ENCODE measurements at regions not wholly inside any gene's neighbourhood (a gene's known extent, or its start where the extent isn't known, plus 50 kb on each side); places are given as distances from the start of the nearest gene placed in this dataset.

- TF ChIP-seq, protein P1, sequence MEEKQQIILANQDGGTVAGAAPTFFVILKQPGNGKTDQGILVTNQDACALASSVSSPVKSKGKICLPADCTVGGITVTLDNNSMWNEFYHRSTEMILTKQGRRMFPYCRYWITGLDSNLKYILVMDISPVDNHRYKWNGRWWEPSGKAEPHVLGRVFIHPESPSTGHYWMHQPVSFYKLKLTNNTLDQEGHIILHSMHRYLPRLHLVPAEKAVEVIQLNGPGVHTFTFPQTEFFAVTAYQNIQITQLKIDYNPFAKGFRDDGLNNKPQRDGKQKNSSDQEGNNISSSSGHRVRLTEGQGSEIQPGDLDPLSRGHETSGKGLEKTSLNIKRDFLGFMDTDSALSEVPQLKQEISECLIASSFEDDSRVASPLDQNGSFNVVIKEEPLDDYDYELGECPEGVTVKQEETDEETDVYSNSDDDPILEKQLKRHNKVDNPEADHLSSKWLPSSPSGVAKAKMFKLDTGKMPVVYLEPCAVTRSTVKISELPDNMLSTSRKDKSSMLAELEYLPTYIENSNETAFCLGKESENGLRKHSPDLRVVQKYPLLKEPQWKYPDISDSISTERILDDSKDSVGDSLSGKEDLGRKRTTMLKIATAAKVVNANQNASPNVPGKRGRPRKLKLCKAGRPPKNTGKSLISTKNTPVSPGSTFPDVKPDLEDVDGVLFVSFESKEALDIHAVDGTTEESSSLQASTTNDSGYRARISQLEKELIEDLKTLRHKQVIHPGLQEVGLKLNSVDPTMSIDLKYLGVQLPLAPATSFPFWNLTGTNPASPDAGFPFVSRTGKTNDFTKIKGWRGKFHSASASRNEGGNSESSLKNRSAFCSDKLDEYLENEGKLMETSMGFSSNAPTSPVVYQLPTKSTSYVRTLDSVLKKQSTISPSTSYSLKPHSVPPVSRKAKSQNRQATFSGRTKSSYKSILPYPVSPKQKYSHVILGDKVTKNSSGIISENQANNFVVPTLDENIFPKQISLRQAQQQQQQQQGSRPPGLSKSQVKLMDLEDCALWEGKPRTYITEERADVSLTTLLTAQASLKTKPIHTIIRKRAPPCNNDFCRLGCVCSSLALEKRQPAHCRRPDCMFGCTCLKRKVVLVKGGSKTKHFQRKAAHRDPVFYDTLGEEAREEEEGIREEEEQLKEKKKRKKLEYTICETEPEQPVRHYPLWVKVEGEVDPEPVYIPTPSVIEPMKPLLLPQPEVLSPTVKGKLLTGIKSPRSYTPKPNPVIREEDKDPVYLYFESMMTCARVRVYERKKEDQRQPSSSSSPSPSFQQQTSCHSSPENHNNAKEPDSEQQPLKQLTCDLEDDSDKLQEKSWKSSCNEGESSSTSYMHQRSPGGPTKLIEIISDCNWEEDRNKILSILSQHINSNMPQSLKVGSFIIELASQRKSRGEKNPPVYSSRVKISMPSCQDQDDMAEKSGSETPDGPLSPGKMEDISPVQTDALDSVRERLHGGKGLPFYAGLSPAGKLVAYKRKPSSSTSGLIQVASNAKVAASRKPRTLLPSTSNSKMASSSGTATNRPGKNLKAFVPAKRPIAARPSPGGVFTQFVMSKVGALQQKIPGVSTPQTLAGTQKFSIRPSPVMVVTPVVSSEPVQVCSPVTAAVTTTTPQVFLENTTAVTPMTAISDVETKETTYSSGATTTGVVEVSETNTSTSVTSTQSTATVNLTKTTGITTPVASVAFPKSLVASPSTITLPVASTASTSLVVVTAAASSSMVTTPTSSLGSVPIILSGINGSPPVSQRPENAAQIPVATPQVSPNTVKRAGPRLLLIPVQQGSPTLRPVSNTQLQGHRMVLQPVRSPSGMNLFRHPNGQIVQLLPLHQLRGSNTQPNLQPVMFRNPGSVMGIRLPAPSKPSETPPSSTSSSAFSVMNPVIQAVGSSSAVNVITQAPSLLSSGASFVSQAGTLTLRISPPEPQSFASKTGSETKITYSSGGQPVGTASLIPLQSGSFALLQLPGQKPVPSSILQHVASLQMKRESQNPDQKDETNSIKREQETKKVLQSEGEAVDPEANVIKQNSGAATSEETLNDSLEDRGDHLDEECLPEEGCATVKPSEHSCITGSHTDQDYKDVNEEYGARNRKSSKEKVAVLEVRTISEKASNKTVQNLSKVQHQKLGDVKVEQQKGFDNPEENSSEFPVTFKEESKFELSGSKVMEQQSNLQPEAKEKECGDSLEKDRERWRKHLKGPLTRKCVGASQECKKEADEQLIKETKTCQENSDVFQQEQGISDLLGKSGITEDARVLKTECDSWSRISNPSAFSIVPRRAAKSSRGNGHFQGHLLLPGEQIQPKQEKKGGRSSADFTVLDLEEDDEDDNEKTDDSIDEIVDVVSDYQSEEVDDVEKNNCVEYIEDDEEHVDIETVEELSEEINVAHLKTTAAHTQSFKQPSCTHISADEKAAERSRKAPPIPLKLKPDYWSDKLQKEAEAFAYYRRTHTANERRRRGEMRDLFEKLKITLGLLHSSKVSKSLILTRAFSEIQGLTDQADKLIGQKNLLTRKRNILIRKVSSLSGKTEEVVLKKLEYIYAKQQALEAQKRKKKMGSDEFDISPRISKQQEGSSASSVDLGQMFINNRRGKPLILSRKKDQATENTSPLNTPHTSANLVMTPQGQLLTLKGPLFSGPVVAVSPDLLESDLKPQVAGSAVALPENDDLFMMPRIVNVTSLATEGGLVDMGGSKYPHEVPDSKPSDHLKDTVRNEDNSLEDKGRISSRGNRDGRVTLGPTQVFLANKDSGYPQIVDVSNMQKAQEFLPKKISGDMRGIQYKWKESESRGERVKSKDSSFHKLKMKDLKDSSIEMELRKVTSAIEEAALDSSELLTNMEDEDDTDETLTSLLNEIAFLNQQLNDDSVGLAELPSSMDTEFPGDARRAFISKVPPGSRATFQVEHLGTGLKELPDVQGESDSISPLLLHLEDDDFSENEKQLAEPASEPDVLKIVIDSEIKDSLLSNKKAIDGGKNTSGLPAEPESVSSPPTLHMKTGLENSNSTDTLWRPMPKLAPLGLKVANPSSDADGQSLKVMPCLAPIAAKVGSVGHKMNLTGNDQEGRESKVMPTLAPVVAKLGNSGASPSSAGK (IDR thresholded peaks at IDR 0.05): no peak
- no peak for TF ChIP-seq ELF4 (CRISPR knock-in tag; IDR thresholded peaks at IDR 0.05)
- peak; percentile 51; the same call in 1 of the 2 replicates for TF ChIP-seq ZBTB40 (IDR thresholded peaks at IDR 0.05)
- no peak for TF ChIP-seq ZBTB40 (CRISPR knock-in tag; IDR thresholded peaks at IDR 0.05)
- no peak for TF ChIP-seq ZNF830 (CRISPR knock-in tag; IDR thresholded peaks at IDR 0.05)
- TF ChIP-seq CHD4 (IDR thresholded peaks at IDR 0.05; ENCODE audit: insufficient read depth, insufficient replicate concordance, low read depth, low read length, poor library complexity, severe bottlenecking): no peak
- TF ChIP-seq BRF1 (IDR thresholded peaks at IDR 0.05; ENCODE audit: borderline replicate concordance, extremely low read depth, insufficient read length): no peak
- TF ChIP-seq NCOR1 (IDR thresholded peaks at IDR 0.05): no peak
Measured at GRCh38 chr6:84455511-84456029, 228.1 kb upstream of the CEP162 start (continued).

All from K562 (cell line).